ENCODE measurements at regions not wholly inside any gene's neighbourhood (a gene's known extent, or its start where the extent isn't known, plus 50 kb on each side); places are given as distances from the start of the nearest gene placed in this dataset.

GRCh38 chr11:28835317-28835716 is 727.1 kb downstream of the METTL15 start:
- no peak for ATAC-seq
- TF ChIP-seq ZFP30 (CRISPR knock-in tag; IDR thresholded peaks at IDR 0.05) (no peak), TSHZ2 (CRISPR knock-in tag; IDR thresholded peaks at IDR 0.05) (no peak), ARNTL (CRISPR knock-in tag; IDR thresholded peaks at IDR 0.05; ENCODE audit: borderline replicate concordance, low read depth) (no peak), TOX (CRISPR knock-in tag; IDR thresholded peaks at IDR 0.05; ENCODE audit: borderline replicate concordance) (no peak), BACH2 (CRISPR knock-in tag; IDR thresholded peaks at IDR 0.05; ENCODE audit: borderline replicate concordance) (no peak), GLIS3 (CRISPR knock-in tag; IDR thresholded peaks at IDR 0.05) (no peak), CSRNP3 (CRISPR knock-in tag; IDR thresholded peaks at IDR 0.05) (no peak), POU6F1 (CRISPR knock-in tag; IDR thresholded peaks at IDR 0.05; ENCODE audit: borderline replicate concordance, low read depth) (no peak), TCF4 (CRISPR knock-in tag; IDR thresholded peaks at IDR 0.05; ENCODE audit: borderline replicate concordance) (no peak)

- TF ChIP-seq ZFP30 (CRISPR knock-in tag; IDR thresholded peaks at IDR 0.05) = no peak
- no peak for TF ChIP-seq CSRNP3 (CRISPR knock-in tag; IDR thresholded peaks at IDR 0.05)
- TF ChIP-seq TSHZ2 (CRISPR knock-in tag; IDR thresholded peaks at IDR 0.05) = no peak
- no peak for TF ChIP-seq BACH2 (CRISPR knock-in tag; IDR thresholded peaks at IDR 0.05; ENCODE audit: borderline replicate concordance)
- TF ChIP-seq ISL1 (CRISPR knock-in tag; IDR thresholded peaks at IDR 0.05) = no peak
- no peak for TF ChIP-seq ARNTL (CRISPR knock-in tag; IDR thresholded peaks at IDR 0.05; ENCODE audit: borderline replicate concordance, low read depth)
- no peak for TF ChIP-seq TOX (CRISPR knock-in tag; IDR thresholded peaks at IDR 0.05; ENCODE audit: borderline replicate concordance)
- no peak for TF ChIP-seq TCF4 (CRISPR knock-in tag; IDR thresholded peaks at IDR 0.05; ENCODE audit: borderline replicate concordance)
- TF ChIP-seq RARB (CRISPR knock-in tag; IDR thresholded peaks at IDR 0.05) = no peak
- TF ChIP-seq PATZ1 (CRISPR knock-in tag; IDR thresholded peaks at IDR 0.05; ENCODE audit: borderline replicate concordance) = no peak
- TF ChIP-seq PPARA (CRISPR knock-in tag; IDR thresholded peaks at IDR 0.05; ENCODE audit: borderline replicate concordance) = no peak
- no peak for TF ChIP-seq OSR1 (CRISPR knock-in tag; IDR thresholded peaks at IDR 0.05)
- TF ChIP-seq ZNF70 (CRISPR knock-in tag; IDR thresholded peaks at IDR 0.05) = no peak
- no peak for TF ChIP-seq GLIS3 (CRISPR knock-in tag; IDR thresholded peaks at IDR 0.05)
- TF ChIP-seq CSDC2 (CRISPR knock-in tag; IDR thresholded peaks at IDR 0.05) = no peak
- no peak for TF ChIP-seq POU6F1 (CRISPR knock-in tag; IDR thresholded peaks at IDR 0.05; ENCODE audit: borderline replicate concordance, low read depth)
- TF ChIP-seq ZNF8 (CRISPR knock-in tag; IDR thresholded peaks at IDR 0.05) = no peak
- peak; percentile 43 for ATAC-seq
Measured at GRCh38 chr11:28834877-28835276, 726.7 kb downstream of the METTL15 start.
